Choroid plexus epithelial cell (primary cell): ENCODE measurements at regions not wholly inside any gene's neighbourhood (a gene's known extent, or its start where the extent isn't known, plus 50 kb on each side); places are given as distances from the start of the nearest gene placed in this dataset.
A peak's percentile ranks its signal among the peaks of the same experiment; 100 is the strongest.

Source experiments
- DNase-seq: peaks from one replicate; pipeline ENCODE4 v3.0.0-alpha.2; 2010; ENCODE audit warnings: low read depth
- H3K4me3 ChIP-seq: 2 replicates; pipeline ENCODE4 v1.5.1; 2011; ENCODE audit warnings: low read depth, mild to moderate bottlenecking, control low read depth, low read length, moderate library complexity
- CTCF ChIP-seq: conservative IDR thresholded peaks from 2 replicates; pipeline ENCODE4 v1.5.1; 2011; ENCODE audit warnings: low read depth, mild to moderate bottlenecking, control low read depth, inconsistent platforms, low read length, moderate library complexity

- no peak overlapping the region for H3K4me3 ChIP-seq
- TF ChIP-seq CTCF, result no peak
- no peak for DNase-seq
Observed at GRCh38 chr22:27181537-27181936, 524.1 kb downstream of the MIAT start.

GRCh38 chr22:27183474-27183873 lies 526.1 kb downstream of the MIAT start:
- no peak for DNase-seq
- TF ChIP-seq CTCF, result no peak
- H3K4me3 ChIP-seq, result no peak overlapping the region

GRCh38 chr22:27185099-27185709 lies 527.8 kb downstream of the MIAT start:
- DNase-seq, result no peak
- H3K4me3 ChIP-seq, result no peak overlapping the region
- no peak for TF ChIP-seq CTCF

- no peak overlapping the region for H3K4me3 ChIP-seq
- DNase-seq, result no peak
- TF ChIP-seq CTCF, result no peak
Observed at GRCh38 chr22:27185760-27186302, 528.4 kb downstream of the MIAT start.

- no peak for DNase-seq
- no peak for TF ChIP-seq CTCF
- H3K4me3 ChIP-seq, result no peak overlapping the region
Observed at GRCh38 chr22:27186643-27187042, 529.3 kb downstream of the MIAT start.

GRCh38 chr22:27192135-27192829 lies 534.9 kb downstream of the MIAT start:
- peak; percentile 33 for DNase-seq
- H3K4me3 ChIP-seq, result no peak overlapping the region
- no peak for TF ChIP-seq CTCF

GRCh38 chr22:27193215-27193614 lies 535.8 kb downstream of the MIAT start:
- DNase-seq, result no peak
- no peak overlapping the region for H3K4me3 ChIP-seq
- no peak for TF ChIP-seq CTCF
